Stimulated activated effector memory CD8-positive, alpha-beta T cell treated with anti-CD3 and anti-CD28 coated beads, Interleukin-12 subunit alpha, Interleukin-12 subunit beta, amount 100 ng/mL, for 72 hours (primary cell): ENCODE measurements at regions not wholly inside any gene's neighbourhood (a gene's known extent, or its start where the extent isn't known, plus 50 kb on each side); places are given as distances from the start of the nearest gene placed in this dataset.
A peak's percentile ranks its signal among the peaks of the same experiment; 100 is the strongest.

Experiments used
- ATAC-seq: fragments of 150-1000 bp; cut with Tn5 transposase; 2 replicates; pipeline ENCODE4 v1.10.0; 2021
- DNase-seq, 2 donors: peaks; one replicate each; pipeline ENCODE4 v3.0.0; 2021 to 2022; ENCODE audit warnings: low spot score in 2 of 2
- H3K27ac Mint-ChIP-seq: one replicate; pipeline ENCODE4 v1.8.0; 2022; ENCODE audit warnings: mild to moderate bottlenecking, mixed read lengths
- H3K36me3 Mint-ChIP-seq: one replicate; pipeline ENCODE4 v1.8.0; 2022; ENCODE audit warnings: mild to moderate bottlenecking, mixed read lengths
- H3K4me1 Mint-ChIP-seq: one replicate; pipeline ENCODE4 v1.8.0; 2022; ENCODE audit warnings: mixed read lengths
- H3K4me3 Mint-ChIP-seq: one replicate; pipeline ENCODE4 v1.8.0; 2022; ENCODE audit warnings: mild to moderate bottlenecking, mixed read lengths
- H3K9me3 Mint-ChIP-seq: one replicate; pipeline ENCODE4 v1.8.0; 2022; ENCODE audit warnings: mixed read lengths

DNA sequence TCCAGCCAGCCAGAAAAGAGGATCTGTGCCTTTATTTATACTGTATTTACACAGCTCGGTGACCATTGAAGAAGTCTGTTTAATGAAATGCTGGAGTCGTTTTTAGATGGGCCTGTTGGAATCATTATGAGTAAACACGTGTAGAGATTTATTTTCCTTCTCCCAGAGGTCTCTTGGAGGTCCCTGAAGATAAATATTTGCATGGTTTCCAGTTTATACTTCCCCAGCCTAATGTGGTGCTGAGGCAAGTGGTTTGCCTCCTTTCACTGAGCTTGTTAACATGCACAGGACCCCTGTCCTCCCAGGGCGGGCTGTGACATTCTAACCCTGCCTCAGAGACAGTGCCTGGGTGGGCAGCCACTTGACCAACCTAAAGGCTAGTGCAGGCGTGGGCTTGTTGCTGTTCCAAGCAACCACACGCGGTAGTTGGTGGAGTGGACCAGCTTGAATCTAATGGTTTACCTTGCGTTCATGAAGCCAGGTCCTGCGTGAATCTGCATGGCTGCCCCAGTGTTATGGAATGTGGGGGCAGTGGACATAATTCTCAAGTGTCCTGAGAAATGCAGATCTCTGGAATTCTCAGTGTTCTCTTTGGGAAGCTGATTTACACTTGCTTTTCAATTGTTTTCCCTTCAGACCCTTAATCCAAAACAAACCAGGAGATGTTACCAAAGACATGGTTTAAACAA is 130.2 kb upstream of the DLX2 start:
- Mint-ChIP-seq H3K27ac (no peak overlapping the region), H3K9me3 (no peaks in the 10 kb centered on the region), H3K4me1 (peaks cover 18% of the 10 kb centered on the region), H3K36me3 (peaks cover 3% of the 10 kb centered on the region), H3K4me3 (no peak overlapping the region)
- no peak for ATAC-seq
- no peak for DNase-seq

DNA sequence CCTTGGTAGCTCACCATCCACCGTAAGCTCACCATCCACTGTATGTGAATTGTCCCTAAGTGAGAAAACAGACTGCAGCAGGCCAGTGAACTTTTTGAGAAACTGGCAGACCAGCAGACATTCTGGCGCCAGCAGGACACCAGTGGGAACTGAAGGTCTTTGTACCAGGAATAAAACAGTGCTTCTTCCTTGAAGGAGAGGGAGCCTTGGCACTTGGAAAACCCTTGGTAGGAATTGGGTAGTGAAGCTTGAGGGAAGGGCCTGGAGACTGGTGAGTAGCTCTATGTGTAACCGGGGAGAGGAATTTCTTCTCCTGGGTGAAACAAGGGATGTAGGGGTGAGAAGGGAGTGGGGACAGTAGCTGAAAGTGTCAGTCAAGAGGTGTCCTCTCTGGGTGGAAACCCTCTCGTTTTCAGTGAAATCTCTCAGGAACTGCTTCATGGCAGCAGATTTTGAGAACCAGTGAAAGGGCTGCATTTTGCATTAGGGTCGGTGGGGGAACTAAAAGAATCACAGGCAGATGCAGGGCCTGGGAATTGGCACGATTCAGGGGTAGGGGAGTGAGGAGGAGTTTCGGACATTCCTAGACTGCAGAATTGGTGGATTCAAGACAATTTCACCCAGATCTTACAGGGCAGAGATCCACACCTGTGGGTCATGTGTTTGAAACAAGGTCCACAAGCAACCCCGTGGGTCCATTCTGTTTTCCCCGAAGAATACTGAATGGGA is 131.5 kb upstream of the DLX2 start:
- H3K4me1 Mint-ChIP-seq: peaks cover 18% of the 10 kb centered on the region
- DNase-seq (no peak), ATAC-seq (no peak)
- H3K27ac Mint-ChIP-seq: no peak overlapping the region
- H3K9me3 Mint-ChIP-seq: no peaks in the 10 kb centered on the region
- H3K36me3 Mint-ChIP-seq: peaks cover 6% of the 10 kb centered on the region
- peak overlapping the region; percentile 75 for H3K4me3 Mint-ChIP-seq

DNA sequence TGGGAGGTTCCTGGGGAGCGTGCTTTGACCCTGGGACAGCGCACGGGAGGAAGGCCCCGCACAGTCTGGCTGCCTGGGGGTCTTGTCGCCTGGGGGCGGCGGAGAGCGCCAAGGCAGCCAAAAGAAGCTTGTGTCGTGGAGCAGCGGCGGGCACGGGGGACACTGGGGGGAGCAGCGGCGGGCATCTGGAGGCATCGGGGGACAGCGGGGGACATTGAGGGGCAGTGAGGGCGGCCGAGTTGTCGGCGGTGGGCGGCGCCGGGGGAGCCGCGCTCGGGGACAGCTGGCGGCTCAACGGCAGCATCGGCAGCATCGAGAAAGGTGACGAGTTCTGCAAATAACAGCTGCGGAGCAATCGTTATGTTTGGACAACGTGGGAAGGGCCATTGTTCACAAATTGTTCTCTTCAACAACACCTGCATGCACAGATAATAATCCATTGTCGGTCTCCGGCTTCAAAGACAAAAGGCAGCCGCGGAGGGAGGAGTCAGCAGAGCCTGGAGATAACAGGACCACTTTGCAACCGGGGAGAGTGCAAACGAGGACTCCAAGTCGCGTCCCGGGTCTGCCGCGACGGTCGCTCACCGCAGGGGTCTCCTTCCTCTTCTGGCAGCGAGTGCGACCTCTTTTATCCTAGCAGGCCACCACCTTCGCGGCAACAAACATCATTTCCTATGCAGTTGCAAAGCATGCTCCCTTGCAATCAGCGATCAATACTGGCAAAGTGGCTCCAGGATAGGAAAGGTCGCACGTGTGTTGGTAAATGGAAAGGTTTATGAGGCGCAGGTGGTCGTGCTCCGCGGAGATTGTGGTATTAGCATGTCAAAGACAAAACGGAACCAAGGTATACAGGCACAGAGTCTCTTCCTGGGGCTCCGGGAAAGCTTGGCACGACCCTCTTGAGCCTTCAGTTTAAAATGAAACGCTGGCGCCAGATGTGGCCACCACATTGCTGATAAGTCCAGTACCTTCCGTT is 132.3 kb upstream of the DLX2 start:
- Mint-ChIP-seq H3K27ac (no peak overlapping the region), H3K36me3 (peaks cover 6% of the 10 kb centered on the region), H3K4me3 (peak overlapping the region; percentile 75), H3K4me1 (peaks cover 18% of the 10 kb centered on the region), H3K9me3 (no peaks in the 10 kb centered on the region)
- DNase-seq (peak in 1 of 2 donors; percentile 57), ATAC-seq (peak; percentile 55)

DNA sequence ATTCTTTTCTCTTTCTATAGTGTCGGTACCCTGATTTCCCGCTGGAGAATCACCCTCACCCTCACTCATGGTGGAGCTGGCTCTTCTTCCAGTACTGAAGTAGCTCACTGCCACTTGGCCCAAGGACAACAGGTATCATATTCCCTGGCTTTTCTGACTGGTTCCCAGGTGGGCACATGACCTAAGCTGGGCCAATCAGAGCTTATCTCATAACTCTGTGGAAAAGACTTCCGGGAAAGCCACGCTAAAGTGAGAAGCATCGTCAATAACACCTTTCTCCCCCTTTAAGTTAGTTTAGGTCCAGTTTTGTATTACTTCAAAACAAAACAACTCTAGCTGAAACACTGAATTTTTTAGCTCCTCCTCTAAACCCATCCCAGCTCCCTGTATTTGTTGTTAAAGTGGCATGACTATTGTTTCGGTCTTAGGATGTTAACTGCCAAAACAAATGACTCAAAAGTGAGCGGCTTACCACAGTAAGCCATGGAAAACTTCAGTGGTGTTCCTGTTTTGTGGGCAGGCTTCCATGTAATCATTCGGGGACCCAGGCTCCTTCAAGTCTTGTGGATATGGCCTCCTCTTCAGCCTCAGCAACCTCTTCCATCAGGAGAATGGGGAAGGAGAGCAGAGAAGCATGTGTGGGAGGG is 137.4 kb upstream of the DLX2 start:
- H3K9me3 Mint-ChIP-seq: no peaks in the 10 kb centered on the region
- DNase-seq: no peak
- peaks cover 5% of the 10 kb centered on the region for H3K4me1 Mint-ChIP-seq
- H3K27ac Mint-ChIP-seq: no peak overlapping the region
- H3K36me3 Mint-ChIP-seq: peaks cover 6% of the 10 kb centered on the region
- no peak overlapping the region for H3K4me3 Mint-ChIP-seq
- no peak for ATAC-seq

DNA sequence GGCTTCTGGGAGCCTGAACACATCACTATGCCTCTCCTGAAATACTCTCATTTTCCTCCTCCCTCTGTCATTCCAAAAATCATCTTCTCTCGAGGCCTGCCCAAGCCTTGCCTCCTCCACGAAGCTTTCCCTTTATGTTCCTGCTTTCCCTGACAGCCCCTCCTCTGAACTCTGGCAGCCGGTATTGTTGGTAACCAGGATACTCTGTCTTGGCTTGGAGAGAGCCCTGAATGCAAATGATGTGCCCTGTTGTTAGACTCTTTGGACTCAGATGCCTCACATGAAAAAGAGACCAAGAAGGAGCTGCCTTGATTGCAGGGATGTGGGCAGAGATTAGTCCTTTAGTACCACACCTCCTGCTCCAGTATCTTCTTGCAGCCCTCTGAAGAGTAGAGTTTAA is 138.5 kb upstream of the DLX2 start:
- DNase-seq: no peak

DNA sequence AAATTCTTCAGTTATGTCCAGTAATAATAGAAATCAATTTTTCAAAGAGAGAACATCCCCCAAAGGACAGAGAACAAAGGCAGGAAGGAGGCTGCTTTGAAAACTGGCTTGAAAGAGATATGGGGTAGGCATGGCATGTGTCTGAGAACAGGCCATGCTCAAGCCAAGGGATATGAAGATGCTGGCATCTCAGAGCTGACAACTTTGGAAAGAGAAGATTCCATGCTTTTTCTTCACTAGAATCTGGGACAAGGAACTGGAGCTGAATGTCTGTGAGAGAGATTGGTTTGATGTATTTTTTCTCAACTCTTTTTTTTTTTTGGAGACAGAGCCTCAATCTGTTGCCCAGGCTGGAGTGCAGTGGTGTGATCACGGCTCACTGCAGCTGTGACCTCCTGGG is 139.8 kb upstream of the DLX2 start:
- Mint-ChIP-seq H3K4me3 (no peak overlapping the region), H3K36me3 (peaks cover 6% of the 10 kb centered on the region), H3K4me1 (peaks cover 10% of the 10 kb centered on the region), H3K9me3 (peaks cover 2% of the 10 kb centered on the region), H3K27ac (no peak overlapping the region)
- no peak for DNase-seq
- ATAC-seq: no peak

More for the DNA sequence above, 138.5 kb upstream of the DLX2 start:
- Mint-ChIP-seq H3K4me1 (no peaks in the 10 kb centered on the region), H3K9me3 (no peaks in the 10 kb centered on the region), H3K27ac (no peak overlapping the region), H3K4me3 (no peak overlapping the region), H3K36me3 (peaks cover 6% of the 10 kb centered on the region)
- no peak for ATAC-seq

DNA sequence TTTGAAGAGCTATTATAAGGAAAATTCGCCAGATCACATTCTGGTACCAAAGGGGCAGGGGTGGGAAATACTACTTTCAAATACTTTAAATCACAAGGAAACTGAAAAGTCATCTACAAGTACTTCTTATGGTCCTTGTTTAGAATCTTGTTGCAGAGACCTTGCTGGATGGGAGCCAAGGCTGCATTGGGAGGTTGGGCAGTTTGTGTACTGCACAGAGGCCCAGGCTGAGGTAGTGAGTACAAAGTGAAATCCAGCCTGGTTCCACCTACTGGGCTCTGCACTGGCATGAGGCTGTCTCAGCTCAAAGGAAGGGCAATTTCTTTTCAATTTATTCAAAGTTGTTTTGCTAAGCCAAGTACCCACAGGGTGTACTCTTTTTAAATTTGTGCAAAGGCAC is 140.3 kb upstream of the DLX2 start:
- peaks cover 2% of the 10 kb centered on the region for H3K9me3 Mint-ChIP-seq
- DNase-seq (no peak), ATAC-seq (no peak)
- no peak overlapping the region for H3K27ac Mint-ChIP-seq
- no peak overlapping the region for H3K4me3 Mint-ChIP-seq
- peaks cover 2% of the 10 kb centered on the region for H3K36me3 Mint-ChIP-seq
- H3K4me1 Mint-ChIP-seq: peaks cover 10% of the 10 kb centered on the region

DNA sequence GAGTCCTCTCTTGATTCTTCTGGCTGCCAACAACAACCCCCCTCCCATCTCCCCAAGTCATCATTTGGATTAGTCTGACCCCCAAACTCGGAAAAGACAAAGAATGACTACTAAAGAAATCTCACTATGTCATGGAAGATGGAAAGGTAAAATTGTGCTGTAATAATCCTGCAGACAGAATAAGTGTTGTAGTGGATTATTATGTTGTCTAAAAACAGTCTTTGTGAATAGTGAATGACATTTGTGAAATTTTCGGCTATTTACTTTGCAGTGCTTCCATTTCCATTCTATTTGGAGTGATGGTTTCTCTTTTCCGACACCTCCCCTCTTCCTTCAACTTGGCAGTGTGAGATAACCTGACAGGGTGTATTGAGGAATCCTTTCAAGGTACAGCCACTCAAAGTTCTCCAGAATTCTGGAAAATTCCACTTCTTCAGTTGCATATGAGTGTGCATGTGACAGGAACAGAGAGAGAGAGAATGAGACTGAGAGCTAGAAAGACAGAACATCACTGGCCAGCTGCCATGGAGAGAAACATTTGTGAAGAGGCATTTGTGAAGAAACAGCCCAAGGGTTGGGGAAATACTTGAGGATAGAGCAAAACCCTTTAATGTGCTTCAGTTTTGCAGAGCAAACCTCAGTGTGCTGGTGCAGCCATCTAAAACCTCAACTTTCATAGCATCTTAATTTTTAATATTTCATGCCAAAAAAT is 141.9 kb upstream of the DLX2 start:
- DNase-seq: no peak
- no peaks in the 10 kb centered on the region for H3K36me3 Mint-ChIP-seq
- H3K4me1 Mint-ChIP-seq: peaks cover 10% of the 10 kb centered on the region
- no peak overlapping the region for H3K27ac Mint-ChIP-seq
- no peak for ATAC-seq
- peaks cover 2% of the 10 kb centered on the region for H3K9me3 Mint-ChIP-seq
- no peak overlapping the region for H3K4me3 Mint-ChIP-seq

DNA sequence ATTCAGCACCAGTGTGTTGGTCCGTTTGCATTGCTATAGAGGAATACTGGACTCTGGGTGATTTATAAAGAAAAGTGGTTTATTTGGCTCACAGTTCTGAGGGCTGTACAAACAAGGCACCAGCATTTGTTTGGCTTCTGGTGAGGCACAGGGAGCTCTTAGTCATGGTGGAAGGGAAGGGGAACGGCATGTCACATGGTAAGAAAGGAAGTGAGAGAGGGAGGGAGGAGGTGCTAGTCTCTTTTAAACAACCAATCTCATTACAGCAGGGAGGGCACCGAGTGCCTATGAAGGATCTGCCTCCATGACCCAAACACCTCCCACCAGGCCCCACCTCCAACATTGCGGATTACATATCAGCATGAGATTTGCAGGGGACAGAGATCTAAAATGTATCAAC is 143.9 kb upstream of the DLX2 start:
- Mint-ChIP-seq H3K4me1 (peaks cover 24% of the 10 kb centered on the region), H3K4me3 (no peak overlapping the region), H3K27ac (no peak overlapping the region), H3K9me3 (peaks cover 2% of the 10 kb centered on the region), H3K36me3 (no peaks in the 10 kb centered on the region)
- DNase-seq: no peak
- ATAC-seq: peak; percentile 57

DNA sequence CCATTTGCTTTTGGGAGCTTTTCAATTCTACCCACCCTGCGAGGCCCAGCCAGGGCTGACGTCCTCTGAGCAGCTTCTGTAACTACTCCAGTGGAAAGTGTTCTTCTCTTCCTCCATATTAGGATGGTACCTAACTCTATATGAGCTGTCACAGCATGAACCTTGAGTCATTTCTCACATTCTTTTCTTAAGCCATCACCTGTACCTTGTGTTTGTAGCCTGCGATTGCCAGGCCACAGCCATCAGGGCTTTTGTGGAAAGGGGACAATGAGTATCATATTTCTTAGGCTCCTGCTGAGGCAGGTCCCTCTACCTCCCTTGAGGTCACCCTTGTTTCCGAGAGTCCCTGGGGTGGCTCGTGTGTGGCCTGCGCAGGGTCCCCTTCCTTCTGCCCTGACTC is 144.5 kb upstream of the DLX2 start:
- ATAC-seq (no peak), DNase-seq (no peak)
- no peak overlapping the region for H3K27ac Mint-ChIP-seq
- H3K4me3 Mint-ChIP-seq: no peak overlapping the region
- peaks cover 29% of the 10 kb centered on the region for H3K4me1 Mint-ChIP-seq
- H3K9me3 Mint-ChIP-seq: peaks cover 2% of the 10 kb centered on the region
- no peaks in the 10 kb centered on the region for H3K36me3 Mint-ChIP-seq

DNA sequence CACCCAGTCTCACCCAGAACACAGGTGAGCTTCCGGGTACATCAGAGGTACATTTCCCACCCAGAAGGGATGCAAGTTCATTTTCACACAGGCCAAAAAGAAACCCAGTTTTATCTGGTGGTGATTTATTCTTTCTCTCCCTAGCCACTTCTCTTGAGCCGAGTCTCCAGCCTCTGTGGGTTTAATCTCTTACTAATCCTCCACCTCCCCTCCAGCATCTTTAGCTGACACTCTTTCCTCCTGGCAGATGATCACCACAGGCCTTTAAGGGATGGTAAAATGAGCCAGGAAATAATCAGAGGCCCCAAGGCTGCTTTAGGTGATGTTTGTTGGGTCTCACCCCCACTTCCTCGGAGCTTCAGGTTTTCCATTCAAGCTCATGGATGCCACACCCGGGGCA is 145.7 kb upstream of the DLX2 start:
- H3K4me3 Mint-ChIP-seq: no peak overlapping the region
- no peak overlapping the region for H3K27ac Mint-ChIP-seq
- no peak for ATAC-seq
- peaks cover 2% of the 10 kb centered on the region for H3K9me3 Mint-ChIP-seq
- DNase-seq: no peak
- H3K36me3 Mint-ChIP-seq: no peaks in the 10 kb centered on the region
- peaks cover 39% of the 10 kb centered on the region for H3K4me1 Mint-ChIP-seq

DNA sequence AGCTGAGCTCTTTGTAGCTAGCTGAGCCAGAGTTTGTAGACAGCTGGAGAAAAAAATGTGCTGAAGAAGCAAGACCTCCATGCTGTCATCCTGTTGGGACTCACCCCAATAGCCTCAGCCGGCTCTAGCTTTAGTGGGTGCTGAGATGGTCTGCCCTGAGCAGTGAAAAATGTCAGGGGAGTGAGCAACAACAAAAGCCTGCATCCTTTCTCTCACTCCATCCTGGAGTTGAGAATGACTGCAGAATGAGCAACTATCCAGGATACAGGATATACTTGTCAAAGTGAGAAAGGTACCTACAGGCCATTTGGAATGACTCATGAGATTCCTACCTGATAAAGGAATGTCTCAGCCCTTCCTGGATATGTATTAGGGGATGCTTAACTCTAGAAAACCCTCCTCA is 146.1 kb upstream of the DLX2 start:
- H3K27ac Mint-ChIP-seq: no peak overlapping the region
- H3K36me3 Mint-ChIP-seq: no peaks in the 10 kb centered on the region
- DNase-seq (no peak), ATAC-seq (no peak)
- peaks cover 2% of the 10 kb centered on the region for H3K9me3 Mint-ChIP-seq
- H3K4me3 Mint-ChIP-seq: no peak overlapping the region
- peaks cover 43% of the 10 kb centered on the region for H3K4me1 Mint-ChIP-seq

DNA sequence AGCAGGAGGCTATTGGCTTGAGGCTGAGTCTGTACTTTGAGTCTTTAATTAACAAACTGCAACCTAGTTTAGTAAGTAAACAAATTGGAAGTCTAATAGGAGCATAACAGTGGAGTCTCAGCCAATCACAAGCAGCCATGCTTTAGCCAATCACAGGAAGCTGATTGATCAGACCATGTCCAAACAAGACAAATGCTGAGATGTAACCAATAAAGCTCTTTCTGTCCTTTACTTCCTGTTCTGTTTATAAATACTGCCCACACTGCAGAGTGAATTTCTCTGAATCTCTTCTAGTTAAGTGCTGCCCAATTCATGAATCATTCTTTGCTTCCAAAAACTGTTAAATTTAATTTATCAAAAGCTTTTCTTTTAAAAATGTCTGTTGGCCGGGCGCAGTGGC is 146.6 kb upstream of the DLX2 start:
- H3K36me3 Mint-ChIP-seq: no peaks in the 10 kb centered on the region
- no peak overlapping the region for H3K27ac Mint-ChIP-seq
- no peak overlapping the region for H3K4me3 Mint-ChIP-seq
- H3K9me3 Mint-ChIP-seq: peaks cover 2% of the 10 kb centered on the region
- peaks cover 47% of the 10 kb centered on the region for H3K4me1 Mint-ChIP-seq
- no peak for ATAC-seq
- DNase-seq: no peak

DNA sequence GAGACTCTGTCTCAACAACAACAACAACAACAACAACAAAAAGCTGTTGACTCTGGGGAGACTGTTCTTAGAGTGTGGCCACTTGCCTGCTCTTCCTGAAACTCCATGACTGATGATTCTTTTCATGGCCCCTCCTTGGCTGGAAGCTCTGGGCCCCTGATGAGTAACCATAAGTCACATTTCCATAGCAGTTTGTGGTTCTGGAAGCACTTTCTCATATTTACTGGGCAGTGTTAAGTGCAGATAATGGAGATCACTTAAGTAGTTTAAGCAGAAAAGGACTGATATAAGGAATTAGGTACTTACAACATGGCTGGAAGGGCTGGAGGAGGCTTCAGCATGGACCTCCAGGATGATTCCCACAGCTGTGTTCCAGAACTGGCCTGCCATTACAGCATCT is 147.3 kb upstream of the DLX2 start:
- DNase-seq (no peak), ATAC-seq (peak; percentile 34)
- no peaks in the 10 kb centered on the region for H3K36me3 Mint-ChIP-seq
- H3K9me3 Mint-ChIP-seq: peaks cover 2% of the 10 kb centered on the region
- H3K4me3 Mint-ChIP-seq: no peak overlapping the region
- no peak overlapping the region for H3K27ac Mint-ChIP-seq
- peaks cover 47% of the 10 kb centered on the region for H3K4me1 Mint-ChIP-seq
